ENCODE measurements at regions not wholly inside any gene's neighbourhood (a gene's known extent, or its start where the extent isn't known, plus 50 kb on each side); places are given as distances from the start of the nearest gene placed in this dataset.

GRCh38 chr9:13447843-13448422 lies 168.4 kb upstream of the MPDZ start:
- Mint-ChIP-seq H3K4me1 (ENCODE audit: low read depth) (no peaks in the 10 kb centered on the region), H3K27me3 (ENCODE audit: insufficient read depth) (peaks cover 3% of the 10 kb centered on the region; the same call in 1 of the 2 replicates), H3K9me3 (no peaks in the 10 kb centered on the region), H3K27ac (no peak overlapping the region), H3K36me3 (ENCODE audit: low read depth) (no peaks in the 10 kb centered on the region), H3K4me3 (no peak overlapping the region)
- no peak for DNase-seq
- no peak for TF ChIP-seq CTCF (IDR thresholded peaks at IDR 0.05)

GRCh38 chr9:13446938-13447842 lies 167.7 kb upstream of the MPDZ start:
- DNase-seq: no peak
- Mint-ChIP-seq H3K4me1 (ENCODE audit: low read depth) (no peaks in the 10 kb centered on the region), H3K27ac (no peak overlapping the region), H3K9me3 (no peaks in the 10 kb centered on the region), H3K27me3 (ENCODE audit: insufficient read depth) (peaks cover 6% of the 10 kb centered on the region; the same call in 1 of the 2 replicates), H3K4me3 (no peak overlapping the region), H3K36me3 (ENCODE audit: low read depth) (no peaks in the 10 kb centered on the region)
- peak; percentile 72 for TF ChIP-seq CTCF (IDR thresholded peaks at IDR 0.05)

- no peak for DNase-seq
- Mint-ChIP-seq H3K27me3 (ENCODE audit: insufficient read depth) (peaks cover 6% of the 10 kb centered on the region; the same call in 1 of the 2 replicates), H3K36me3 (ENCODE audit: low read depth) (no peaks in the 10 kb centered on the region), H3K27ac (no peak overlapping the region), H3K4me3 (no peak overlapping the region), H3K9me3 (no peaks in the 10 kb centered on the region), H3K4me1 (ENCODE audit: low read depth) (no peaks in the 10 kb centered on the region)
- no peak for TF ChIP-seq CTCF (IDR thresholded peaks at IDR 0.05)
Observed at GRCh38 chr9:13446286-13446937, 166.9 kb upstream of the MPDZ start.

GRCh38 chr9:13445103-13445500 lies 165.6 kb upstream of the MPDZ start:
- no peak for DNase-seq
- no peaks in the 10 kb centered on the region for H3K9me3 Mint-ChIP-seq
- H3K27me3 Mint-ChIP-seq (ENCODE audit: insufficient read depth): peaks cover 9% of the 10 kb centered on the region; the same call in 1 of the 2 replicates

More at GRCh38 chr9:13445103-13445500, 165.6 kb upstream of the MPDZ start:
- no peaks in the 10 kb centered on the region for H3K36me3 Mint-ChIP-seq (ENCODE audit: low read depth)
- no peak overlapping the region for H3K27ac Mint-ChIP-seq
- H3K4me3 Mint-ChIP-seq: no peak overlapping the region
- TF ChIP-seq CTCF (IDR thresholded peaks at IDR 0.05): no peak
- H3K4me1 Mint-ChIP-seq (ENCODE audit: low read depth): no peaks in the 10 kb centered on the region
